ENCODE measurements at regions not wholly inside any gene's neighbourhood (a gene's known extent, or its start where the extent isn't known, plus 50 kb on each side); places are given as distances from the start of the nearest gene placed in this dataset.

GRCh38 chr16:10242916-10243315, 60.7 kb upstream of the GRIN2A start:
- Histone ChIP-seq H3K9me3 (ENCODE audit: low read length) (no peaks in the 10 kb centered on the region), H3F3A (ENCODE audit: insufficient read depth, low read length, poor library complexity, severe bottlenecking) (no peaks in the 10 kb centered on the region), H3K4me2 (ENCODE audit: low read length) (no peak overlapping the region), H3K4me3 (ENCODE audit: low read length) (no peak overlapping the region), H3K36me3 (ENCODE audit: insufficient read depth, low read length) (no peaks in the 10 kb centered on the region), H3K79me2 (replicated peaks; ENCODE audit: insufficient read depth, low read length) (no peaks in the 10 kb centered on the region), H3K27ac (ENCODE audit: low read length) (no peak overlapping the region), H4K20me1 (ENCODE audit: insufficient read depth) (no peaks in the 10 kb centered on the region), H3K9ac (ENCODE audit: low read length) (no peak overlapping the region), H3K27me3 (ENCODE audit: insufficient read depth, low read depth, low read length) (no peaks in the 10 kb centered on the region), H2AFZ (ENCODE audit: low read depth, low read length) (no peak overlapping the region), H3K9me2 (ENCODE audit: insufficient read depth, low read length) (no peaks in the 10 kb centered on the region)
- TF ChIP-seq EP300 (conservative IDR thresholded peaks at IDR 0.05; ENCODE audit: poor library complexity, severe bottlenecking), result no peak
- no peak for TF ChIP-seq SMC3 (conservative IDR thresholded peaks at IDR 0.05; ENCODE audit: poor library complexity)
- TF ChIP-seq EZH2 (IDR thresholded peaks at IDR 0.05; ENCODE audit: borderline replicate concordance, insufficient read depth, low read length, poor library complexity, severe bottlenecking), result no peak
- TF ChIP-seq POLR2AphosphoS5 (IDR thresholded peaks at IDR 0.05), result no peak
- TF ChIP-seq TAF1 (IDR thresholded peaks at IDR 0.05; ENCODE audit: low read depth), result no peak
- TF ChIP-seq REST (IDR thresholded peaks at IDR 0.05; ENCODE audit: borderline replicate concordance), result no peak
- no peak for TF ChIP-seq CTCF (IDR thresholded peaks at IDR 0.05; ENCODE audit: poor library complexity, severe bottlenecking)
- no peak for TF ChIP-seq MXI1 (conservative IDR thresholded peaks at IDR 0.05; ENCODE audit: poor library complexity, severe bottlenecking)
- no peak for TF ChIP-seq RAD21 (conservative IDR thresholded peaks at IDR 0.05)

- Histone ChIP-seq H3F3A (ENCODE audit: insufficient read depth, low read length, poor library complexity, severe bottlenecking) (no peaks in the 10 kb centered on the region), H3K4me2 (ENCODE audit: low read length) (no peak overlapping the region), H3K9ac (ENCODE audit: low read length) (no peak overlapping the region), H3K9me3 (ENCODE audit: low read length) (no peaks in the 10 kb centered on the region), H3K27ac (ENCODE audit: low read length) (no peak overlapping the region), H3K36me3 (ENCODE audit: insufficient read depth, low read length) (no peaks in the 10 kb centered on the region), H3K27me3 (ENCODE audit: insufficient read depth, low read depth, low read length) (no peaks in the 10 kb centered on the region), H3K9me2 (ENCODE audit: insufficient read depth, low read length) (no peaks in the 10 kb centered on the region), H2AFZ (ENCODE audit: low read depth, low read length) (no peak overlapping the region), H4K20me1 (ENCODE audit: insufficient read depth) (no peaks in the 10 kb centered on the region), H3K4me3 (ENCODE audit: low read length) (no peak overlapping the region), H3K79me2 (replicated peaks; ENCODE audit: insufficient read depth, low read length) (no peaks in the 10 kb centered on the region)
- TF ChIP-seq SMC3 (conservative IDR thresholded peaks at IDR 0.05; ENCODE audit: poor library complexity), result no peak
- no peak for TF ChIP-seq MXI1 (conservative IDR thresholded peaks at IDR 0.05; ENCODE audit: poor library complexity, severe bottlenecking)
- TF ChIP-seq RAD21 (conservative IDR thresholded peaks at IDR 0.05), result no peak
- TF ChIP-seq TAF1 (IDR thresholded peaks at IDR 0.05; ENCODE audit: low read depth), result no peak
- no peak for TF ChIP-seq EZH2 (IDR thresholded peaks at IDR 0.05; ENCODE audit: borderline replicate concordance, insufficient read depth, low read length, poor library complexity, severe bottlenecking)
- TF ChIP-seq EP300 (conservative IDR thresholded peaks at IDR 0.05; ENCODE audit: poor library complexity, severe bottlenecking), result no peak
- no peak for TF ChIP-seq CTCF (IDR thresholded peaks at IDR 0.05; ENCODE audit: poor library complexity, severe bottlenecking)
- TF ChIP-seq REST (IDR thresholded peaks at IDR 0.05; ENCODE audit: borderline replicate concordance), result no peak
- no peak for TF ChIP-seq POLR2AphosphoS5 (IDR thresholded peaks at IDR 0.05)
These were observed 62.8 kb upstream of the GRIN2A start for GRCh38 chr16:10245002-10245401.
